ENCODE measurements at regions not wholly inside any gene's neighbourhood (a gene's known extent, or its start where the extent isn't known, plus 50 kb on each side); places are given as distances from the start of the nearest gene placed in this dataset.

- TF ChIP-seq CTCF (IDR thresholded peaks at IDR 0.05; ENCODE audit: low read length) (no peak), EZH2 (IDR thresholded peaks at IDR 0.05; ENCODE audit: borderline replicate concordance, low read length) (no peak)
These were observed 262.1 kb upstream of the MEIS2 start for GRCh38 chr15:37362414-37362813.
